ENCODE measurements at regions not wholly inside any gene's neighbourhood (a gene's known extent, or its start where the extent isn't known, plus 50 kb on each side); places are given as distances from the start of the nearest gene placed in this dataset.

- DNase-seq = no peak
- Histone ChIP-seq H3K36me3 (ENCODE audit: insufficient read depth, low read length) (no peaks in the 10 kb centered on the region), H4K20me1 (ENCODE audit: insufficient read depth, low read length) (no peaks in the 10 kb centered on the region), H3K27me3 (ENCODE audit: insufficient read depth, low read length, poor library complexity) (no peaks in the 10 kb centered on the region), H3K4me3 (ENCODE audit: low read depth in 1 of 2, low read length in 2 of 2) (no peak overlapping the region), H3K9me3 (ENCODE audit: insufficient read depth, low read length, severe bottlenecking) (no peaks in the 10 kb centered on the region), H3K27ac (ENCODE audit: low read length) (no peak overlapping the region), H3K4me1 (ENCODE audit: insufficient read depth, low read length) (no peaks in the 10 kb centered on the region), H3K4me2 (ENCODE audit: insufficient read depth, low read length) (no peak overlapping the region), H2AFZ (ENCODE audit: low read depth, low read length) (no peak overlapping the region), H3K9ac (ENCODE audit: low read depth, low read length) (no peak overlapping the region), H3K79me2 (ENCODE audit: insufficient read depth, low read length) (no peaks in the 10 kb centered on the region)
- ATAC-seq (ENCODE audit: insufficient read depth, low read depth) = no peak
- TF ChIP-seq EZH2 (IDR thresholded peaks at IDR 0.05; ENCODE audit: borderline replicate concordance, low read depth, low read length, severe bottlenecking) (no peak), CTCF (IDR thresholded peaks at IDR 0.05; ENCODE audit: borderline replicate concordance, extremely low read depth, low read length, poor library complexity, severe bottlenecking) (no peak)
Observed at GRCh38 chr12:58811346-58811745, 109.0 kb downstream of the LRIG3 start.

GRCh38 chr12:58812214-58812613 lies 108.1 kb downstream of the LRIG3 start:
- ATAC-seq (ENCODE audit: insufficient read depth, low read depth) = no peak
- Histone ChIP-seq H3K27me3 (ENCODE audit: insufficient read depth, low read length, poor library complexity) (no peaks in the 10 kb centered on the region), H3K4me1 (ENCODE audit: insufficient read depth, low read length) (no peaks in the 10 kb centered on the region), H2AFZ (ENCODE audit: low read depth, low read length) (no peak overlapping the region), H3K4me2 (ENCODE audit: insufficient read depth, low read length) (no peak overlapping the region), H3K36me3 (ENCODE audit: insufficient read depth, low read length) (no peaks in the 10 kb centered on the region), H3K9me3 (ENCODE audit: insufficient read depth, low read length, severe bottlenecking) (no peaks in the 10 kb centered on the region), H3K79me2 (ENCODE audit: insufficient read depth, low read length) (no peaks in the 10 kb centered on the region), H3K4me3 (ENCODE audit: low read depth in 1 of 2, low read length in 2 of 2) (no peak overlapping the region), H3K9ac (ENCODE audit: low read depth, low read length) (no peak overlapping the region), H3K27ac (ENCODE audit: low read length) (no peak overlapping the region), H4K20me1 (ENCODE audit: insufficient read depth, low read length) (no peaks in the 10 kb centered on the region)
- no peak for TF ChIP-seq CTCF (IDR thresholded peaks at IDR 0.05; ENCODE audit: borderline replicate concordance, extremely low read depth, low read length, poor library complexity, severe bottlenecking)
- DNase-seq = no peak

GRCh38 chr12:58814036-58814435 lies 106.3 kb downstream of the LRIG3 start:
- Histone ChIP-seq H3K4me1 (ENCODE audit: insufficient read depth, low read length) (no peaks in the 10 kb centered on the region), H2AFZ (ENCODE audit: low read depth, low read length) (no peak overlapping the region), H3K4me2 (ENCODE audit: insufficient read depth, low read length) (no peak overlapping the region), H3K79me2 (ENCODE audit: insufficient read depth, low read length) (no peaks in the 10 kb centered on the region), H3K27ac (ENCODE audit: low read length) (no peak overlapping the region), H3K27me3 (ENCODE audit: insufficient read depth, low read length, poor library complexity) (no peaks in the 10 kb centered on the region), H4K20me1 (ENCODE audit: insufficient read depth, low read length) (no peaks in the 10 kb centered on the region), H3K36me3 (ENCODE audit: insufficient read depth, low read length) (no peaks in the 10 kb centered on the region), H3K9ac (ENCODE audit: low read depth, low read length) (no peak overlapping the region), H3K4me3 (ENCODE audit: low read depth in 1 of 2, low read length in 2 of 2) (no peak overlapping the region), H3K9me3 (ENCODE audit: insufficient read depth, low read length, severe bottlenecking) (peaks cover 3% of the 10 kb centered on the region)
- no peak for TF ChIP-seq CTCF (IDR thresholded peaks at IDR 0.05; ENCODE audit: borderline replicate concordance, extremely low read depth, low read length, poor library complexity, severe bottlenecking)
- no peak for TF ChIP-seq EZH2 (IDR thresholded peaks at IDR 0.05; ENCODE audit: borderline replicate concordance, low read depth, low read length, severe bottlenecking)
- DNase-seq (no peak), ATAC-seq (ENCODE audit: insufficient read depth, low read depth) (no peak)

GRCh38 chr12:58815235-58815634 lies 105.1 kb downstream of the LRIG3 start:
- H3K36me3 ChIP-seq (ENCODE audit: insufficient read depth, low read length) = no peaks in the 10 kb centered on the region
- H3K79me2 ChIP-seq (ENCODE audit: insufficient read depth, low read length) = no peaks in the 10 kb centered on the region
- no peak overlapping the region for H3K9ac ChIP-seq (ENCODE audit: low read depth, low read length)
- no peaks in the 10 kb centered on the region for H3K27me3 ChIP-seq (ENCODE audit: insufficient read depth, low read length, poor library complexity)
- no peak for ATAC-seq (ENCODE audit: insufficient read depth, low read depth)
- no peak overlapping the region for H3K27ac ChIP-seq (ENCODE audit: low read length)
- no peak overlapping the region for H3K4me2 ChIP-seq (ENCODE audit: insufficient read depth, low read length)
- H4K20me1 ChIP-seq (ENCODE audit: insufficient read depth, low read length) = no peaks in the 10 kb centered on the region
- H2AFZ ChIP-seq (ENCODE audit: low read depth, low read length) = no peak overlapping the region
- H3K9me3 ChIP-seq (ENCODE audit: insufficient read depth, low read length, severe bottlenecking) = peaks cover 3% of the 10 kb centered on the region
- TF ChIP-seq EZH2 (IDR thresholded peaks at IDR 0.05; ENCODE audit: borderline replicate concordance, low read depth, low read length, severe bottlenecking) (no peak), CTCF (IDR thresholded peaks at IDR 0.05; ENCODE audit: borderline replicate concordance, extremely low read depth, low read length, poor library complexity, severe bottlenecking) (no peak)
- no peak overlapping the region for H3K4me3 ChIP-seq (ENCODE audit: low read depth in 1 of 2, low read length in 2 of 2)
- H3K4me1 ChIP-seq (ENCODE audit: insufficient read depth, low read length) = no peaks in the 10 kb centered on the region
- DNase-seq = no peak
